Endothelial cell of umbilical vein (primary cell): ENCODE measurements at regions not wholly inside any gene's neighbourhood (a gene's known extent, or its start where the extent isn't known, plus 50 kb on each side); places are given as distances from the start of the nearest gene placed in this dataset.

ENCODE experiments used
- BruUV-seq: library from RNA; stranded (reverse); fragments of 400-500 nt; replicated peaks from 2 replicates; lab custom pipeline; 2021; lab: Mats Ljungman, UMichigan
- CTCF ChIA-PET: fragments of 300-600, 350-600 bp; sonication (Branson Sonifier 250); formaldehyde crosslinking; loops from one replicate; lab custom pipeline; 2021; ENCODE audit warnings: antibody characterized with exemption, inconsistent platforms; lab: Charles Lee
- POLR2A ChIA-PET: fragments of 300-600, 350-600 bp; sonication (Branson Sonifier 250); formaldehyde crosslinking; loops from one replicate; lab custom pipeline; 2021; ENCODE audit warnings: antibody characterized with exemption, inconsistent platforms; lab: Charles Lee
- DNase-seq: peaks from one replicate; pipeline ENCODE4 v3.0.0-alpha.2; 2011; ENCODE audit warnings: low read depth, low spot score
- FAIRE-seq: peaks from 2 replicates; lab custom pipeline; 2011; peaks lifted over from hg19 to GRCh38; lab: Jason Lieb, UNC
- H2AFZ ChIP-seq: 2 replicates; pipeline ENCODE4 v1.6.0; 2012; ENCODE audit warnings: low read depth, low read length, control low read depth, inconsistent platforms
- H3K27ac ChIP-seq: 2 replicates; pipeline ENCODE4 v1.5.1; 2011; ENCODE audit warnings: low read depth, mild to moderate bottlenecking, control low read depth, low read length, moderate library complexity; ENCODE audit not compliant: insufficient read depth
- H3K27me3 ChIP-seq, 2 experiments: 2 replicates each; pipeline versions ENCODE4 v1.6.0 to v1.6.1; 2011; ENCODE audit warnings: low read length in 2 of 2, mixed read lengths in 1 of 2; ENCODE audit not compliant: control insufficient read depth in 2 of 2, insufficient read depth in 2 of 2
- H3K36me3 ChIP-seq, 2 experiments: 2 replicates in 1 of 2; 3 replicates in 1 of 2; pipeline ENCODE4 v1.5.1; 2011; ENCODE audit warnings: low read length in 2 of 2, mild to moderate bottlenecking in 1 of 2, moderate library complexity in 1 of 2; ENCODE audit not compliant: control insufficient read depth in 2 of 2, insufficient read depth in 2 of 2; ENCODE audit errors: extremely low read depth in 1 of 2
- H3K4me1 ChIP-seq: 3 replicates; pipeline ENCODE4 v1.5.1; 2011; ENCODE audit warnings: mild to moderate bottlenecking, low read length; ENCODE audit not compliant: control insufficient read depth, insufficient read depth; ENCODE audit errors: extremely low read depth
- H3K4me2 ChIP-seq: 2 replicates; pipeline ENCODE4 v1.6.1; 2011; ENCODE audit warnings: low read length, control low read depth, mixed read lengths; ENCODE audit not compliant: insufficient read depth
- H3K4me3 ChIP-seq, 3 experiments: fragments of 200-600 bp in 1 of 3; sonication (generic), shearing (Covaris generic) in 1 of 3; replicated peaks in 1 of 3; 2 replicates each; pipeline ENCODE4 v1.5.1; 2011 to 2016; ENCODE audit warnings: control low read depth in 3 of 3, low read length in 3 of 3, mild to moderate bottlenecking in 2 of 3, inconsistent platforms in 1 of 3, low read depth in 1 of 3, moderate library complexity in 1 of 3; ENCODE audit not compliant: insufficient read depth in 1 of 3
- H3K79me2 ChIP-seq: 2 replicates; pipeline ENCODE4 v1.6.0; 2012; ENCODE audit warnings: low read length, inconsistent platforms; ENCODE audit not compliant: control insufficient read depth, insufficient read depth
- H3K9ac ChIP-seq: replicated peaks from 2 replicates; pipeline ENCODE3; 2011; ENCODE audit warnings: low read length, control low read depth; ENCODE audit not compliant: insufficient read depth; ENCODE audit errors: extremely low read depth
- H3K9me1 ChIP-seq: replicated peaks from 3 replicates; pipeline ENCODE4 v1.6.0; 2011; ENCODE audit warnings: mild to moderate bottlenecking, low read length; ENCODE audit not compliant: control insufficient read depth, insufficient read depth; ENCODE audit errors: extremely low read depth
- H3K9me3 ChIP-seq: replicated peaks from 2 replicates; pipeline ENCODE4 v1.5.1; 2012; ENCODE audit warnings: low read length, inconsistent platforms; ENCODE audit not compliant: control insufficient read depth, insufficient read depth
- H4K20me1 ChIP-seq: replicated peaks from 2 replicates; pipeline ENCODE3; 2011; ENCODE audit warnings: mild to moderate bottlenecking, low read length; ENCODE audit not compliant: control insufficient read depth, insufficient read depth; ENCODE audit errors: extremely low read depth
- EZH2 ChIP-seq: IDR thresholded peaks from 2 replicates; pipeline ENCODE4 v1.6.1; 2012; ENCODE audit warnings: borderline replicate concordance, low read depth, mild to moderate bottlenecking, moderate library complexity, low read length, inconsistent platforms; ENCODE audit not compliant: severe bottlenecking
- FOS ChIP-seq: IDR thresholded peaks from 2 replicates; pipeline ENCODE4 v1.6.1; 2011; ENCODE audit warnings: mild to moderate bottlenecking, low read length, moderate library complexity, borderline replicate concordance; ENCODE audit not compliant: insufficient read depth
- GATA2 ChIP-seq: IDR thresholded peaks from 2 replicates; pipeline ENCODE4 v1.7.0; 2011; ENCODE audit warnings: low read depth, mild to moderate bottlenecking, moderate library complexity, mixed read lengths, low read length; ENCODE audit not compliant: insufficient read length, insufficient read depth
- JUN ChIP-seq: IDR thresholded peaks from 2 replicates; pipeline ENCODE4 v1.6.1; 2011; ENCODE audit warnings: borderline replicate concordance, low read depth; ENCODE audit not compliant: insufficient read length, insufficient read depth
- MYC ChIP-seq: IDR thresholded peaks from one replicate; pipeline ENCODE4 v1.6.1; 2011; ENCODE audit warnings: mild to moderate bottlenecking, low read depth, low read length
- POLR2A ChIP-seq: IDR thresholded peaks from 2 replicates; pipeline ENCODE4 v1.6.1; 2012; ENCODE audit warnings: low read depth, mild to moderate bottlenecking, control low read depth, low read length
- POLR2AphosphoS5 ChIP-seq: IDR thresholded peaks from 2 replicates; pipeline ENCODE4 v1.6.1; 2012; ENCODE audit warnings: low read depth, mild to moderate bottlenecking, control low read depth, low read length, moderate library complexity; ENCODE audit not compliant: insufficient read depth
- dilution Hi-C: fragments of 300-500 bp; cut with MboI; formaldehyde crosslinking; loops from one replicate; pipeline ENCODE4 v1.15.0; 2019; ENCODE audit warnings: low sequenced_read_pairs; ENCODE audit not compliant: extremely low pct_ligation_motif_present
- intact Hi-C: fragments of 100-400 bp; cut with micrococcal nuclease; formaldehyde crosslinking; loops from one replicate; pipeline ENCODE4 v1.10.0; 2022
- TF ChIP-seq, protein P1 (sequence below): IDR thresholded peaks from 2 replicates; pipeline ENCODE4 v1.6.1; 2011; ENCODE audit not compliant: insufficient read depth, insufficient read length
- TF ChIP-seq, protein P2 (sequence below), 2 donors: IDR thresholded peaks; 1 replicate in 1 of 2; 2 replicates in 1 of 2; pipeline ENCODE4 v1.5.1; 2011; ENCODE audit warnings: low read length in 2 of 2, mild to moderate bottlenecking in 2 of 2, moderate library complexity in 2 of 2, control low read depth in 1 of 2, inconsistent platforms in 1 of 2, low read depth in 1 of 2; ENCODE audit not compliant: insufficient read depth in 1 of 2; ENCODE audit errors: extremely low read depth in 1 of 2

GRCh38 chr3:166962911-166963310 lies 417.2 kb downstream of the ZBBX start:
- Histone ChIP-seq H4K20me1 (no peaks in the 10 kb centered on the region), H3K9me3 (peaks cover 2% of the 10 kb centered on the region), H3K9ac (no peak overlapping the region), H3K4me1 (no peaks in the 10 kb centered on the region), H3K36me3 (no peaks in the 10 kb centered on the region), H3K4me2 (no peak overlapping the region), H2AFZ (no peak overlapping the region), H3K79me2 (no peaks in the 10 kb centered on the region), H3K9me1 (no peaks in the 10 kb centered on the region), H3K4me3 (no peak overlapping the region), H3K27ac (no peak overlapping the region), H3K27me3 (no peaks in the 10 kb centered on the region)
- TF ChIP-seq, protein P1, sequence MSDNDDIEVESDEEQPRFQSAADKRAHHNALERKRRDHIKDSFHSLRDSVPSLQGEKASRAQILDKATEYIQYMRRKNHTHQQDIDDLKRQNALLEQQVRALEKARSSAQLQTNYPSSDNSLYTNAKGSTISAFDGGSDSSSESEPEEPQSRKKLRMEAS = no peak
- TF ChIP-seq POLR2AphosphoS5 = no peak
- no peak for TF ChIP-seq FOS
- TF ChIP-seq GATA2 = no peak
- no peak for TF ChIP-seq MYC
- TF ChIP-seq POLR2A = no peak
- TF ChIP-seq, protein P2, sequence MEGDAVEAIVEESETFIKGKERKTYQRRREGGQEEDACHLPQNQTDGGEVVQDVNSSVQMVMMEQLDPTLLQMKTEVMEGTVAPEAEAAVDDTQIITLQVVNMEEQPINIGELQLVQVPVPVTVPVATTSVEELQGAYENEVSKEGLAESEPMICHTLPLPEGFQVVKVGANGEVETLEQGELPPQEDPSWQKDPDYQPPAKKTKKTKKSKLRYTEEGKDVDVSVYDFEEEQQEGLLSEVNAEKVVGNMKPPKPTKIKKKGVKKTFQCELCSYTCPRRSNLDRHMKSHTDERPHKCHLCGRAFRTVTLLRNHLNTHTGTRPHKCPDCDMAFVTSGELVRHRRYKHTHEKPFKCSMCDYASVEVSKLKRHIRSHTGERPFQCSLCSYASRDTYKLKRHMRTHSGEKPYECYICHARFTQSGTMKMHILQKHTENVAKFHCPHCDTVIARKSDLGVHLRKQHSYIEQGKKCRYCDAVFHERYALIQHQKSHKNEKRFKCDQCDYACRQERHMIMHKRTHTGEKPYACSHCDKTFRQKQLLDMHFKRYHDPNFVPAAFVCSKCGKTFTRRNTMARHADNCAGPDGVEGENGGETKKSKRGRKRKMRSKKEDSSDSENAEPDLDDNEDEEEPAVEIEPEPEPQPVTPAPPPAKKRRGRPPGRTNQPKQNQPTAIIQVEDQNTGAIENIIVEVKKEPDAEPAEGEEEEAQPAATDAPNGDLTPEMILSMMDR (IDR thresholded peaks at IDR 0.05; ENCODE audit: extremely low read depth in 1 of 2, insufficient read depth in 1 of 2, low read depth in 1 of 2, low read length in 2 of 2) = no peak
- no peak for TF ChIP-seq JUN
- no peak for TF ChIP-seq EZH2
- CTCF ChIA-PET = no interaction called here
- no TSS peak for BruUV-seq
- DNase-seq (no peak), FAIRE-seq (no peak)
- intact Hi-C loops = no loop called here
- POLR2A ChIA-PET = no interaction called here
- dilution Hi-C loops = no loop called here
